GM18951 (cell line): ENCODE measurements at regions not wholly inside any gene's neighbourhood (a gene's known extent, or its start where the extent isn't known, plus 50 kb on each side); places are given as distances from the start of the nearest gene placed in this dataset.

Experiments
- POLR2A ChIP-seq: IDR thresholded peaks from 4 replicates; pipeline ENCODE4 v1.6.1; 2011; ENCODE audit warnings: mild to moderate bottlenecking; ENCODE audit not compliant: insufficient read length, insufficient read depth; ENCODE audit errors: extremely low read depth
- in situ Hi-C: fragments of 300-500 bp; cut with MboI; formaldehyde crosslinking; loops from one replicate; pipeline ENCODE4 v1.12.0; 2022; ENCODE audit warnings: low sequenced_read_pairs, mixed read lengths, inconsistent platforms; ENCODE audit not compliant: unreplicated experiment

DNA sequence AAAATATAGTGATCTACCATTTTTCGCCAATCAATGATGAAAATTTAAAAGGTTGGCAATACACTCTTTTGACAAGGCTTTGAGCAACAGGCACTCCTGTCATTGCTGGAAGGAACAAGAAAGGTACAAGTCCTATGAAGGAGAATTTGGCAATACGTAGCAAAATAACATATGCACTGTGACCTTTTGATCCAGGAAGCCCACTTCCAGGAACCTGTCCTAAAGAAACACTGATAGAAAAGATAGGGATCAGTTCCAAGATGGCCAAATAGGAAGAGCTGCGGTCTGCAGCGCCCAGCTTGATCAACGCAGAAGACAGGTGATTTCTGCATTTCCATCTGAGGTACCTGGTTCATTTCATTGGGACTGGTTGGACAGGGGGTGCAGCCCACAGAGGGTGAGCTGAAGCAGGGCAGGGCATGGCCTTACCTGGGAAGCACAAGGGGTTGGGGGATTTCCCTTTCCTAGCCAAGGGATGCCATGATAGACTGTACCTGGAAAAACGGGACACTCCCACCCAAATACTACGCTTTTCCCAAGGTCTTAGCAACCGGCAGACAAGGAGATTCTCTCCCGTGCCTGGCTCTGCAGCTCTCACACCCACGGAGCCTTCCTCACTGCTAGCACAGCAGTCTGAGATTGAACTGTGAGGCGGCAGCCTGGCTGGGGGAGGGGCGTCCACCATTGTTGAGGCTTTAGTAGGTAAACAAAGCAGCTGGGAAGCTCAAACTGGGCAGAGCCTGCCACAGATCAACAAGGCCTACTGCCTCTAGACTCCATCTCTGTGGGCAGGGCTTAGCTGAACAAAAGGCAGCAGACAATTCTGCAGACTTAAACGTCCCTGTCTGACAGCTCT, 69.7 kb upstream of the GALNT18 start:
- in situ Hi-C loops = no loop called here
- no peak for TF ChIP-seq POLR2A

- in situ Hi-C loops = no loop called here
- no peak for TF ChIP-seq POLR2A
Measured at GRCh38 chr11:11681536-11681935, 59.7 kb upstream of the GALNT18 start.

DNA sequence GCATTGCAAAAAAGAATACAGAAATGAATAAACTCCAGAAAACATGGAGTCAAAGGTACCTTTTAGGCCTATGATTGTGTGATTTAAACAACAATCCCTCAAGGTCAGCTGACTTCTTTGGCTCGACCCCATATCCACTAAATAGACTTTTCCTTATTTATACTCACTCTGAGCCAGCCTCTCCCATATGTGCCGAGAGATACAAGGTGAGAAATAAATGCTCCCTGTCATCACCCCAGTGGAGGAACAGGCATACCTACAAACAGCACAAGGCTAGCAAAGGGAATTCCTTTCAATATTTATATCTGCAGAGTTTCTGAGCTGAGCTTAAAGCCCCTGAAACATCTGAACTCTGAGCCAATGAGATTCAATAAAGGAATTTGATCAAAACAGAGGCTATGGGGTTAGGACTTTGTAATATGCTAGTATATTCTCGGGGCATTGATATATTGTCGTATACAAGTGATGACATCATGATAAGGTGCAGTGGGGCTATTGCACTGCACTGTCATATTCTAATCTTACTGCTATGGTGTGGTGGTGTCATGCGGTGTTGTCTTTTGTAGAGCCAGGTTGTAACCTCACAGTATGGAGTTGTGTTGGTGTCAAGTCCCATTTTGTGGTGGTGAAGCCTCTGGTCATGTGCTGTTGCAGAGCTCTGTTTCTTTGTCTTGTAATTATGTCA, 56.0 kb upstream of the GALNT18 start:
- in situ Hi-C loops = no loop called here
- TF ChIP-seq POLR2A = no peak

GRCh38 chr11:11675671-11676181, 53.9 kb upstream of the GALNT18 start:
- in situ Hi-C loops = no loop called here
- TF ChIP-seq POLR2A = no peak

DNA sequence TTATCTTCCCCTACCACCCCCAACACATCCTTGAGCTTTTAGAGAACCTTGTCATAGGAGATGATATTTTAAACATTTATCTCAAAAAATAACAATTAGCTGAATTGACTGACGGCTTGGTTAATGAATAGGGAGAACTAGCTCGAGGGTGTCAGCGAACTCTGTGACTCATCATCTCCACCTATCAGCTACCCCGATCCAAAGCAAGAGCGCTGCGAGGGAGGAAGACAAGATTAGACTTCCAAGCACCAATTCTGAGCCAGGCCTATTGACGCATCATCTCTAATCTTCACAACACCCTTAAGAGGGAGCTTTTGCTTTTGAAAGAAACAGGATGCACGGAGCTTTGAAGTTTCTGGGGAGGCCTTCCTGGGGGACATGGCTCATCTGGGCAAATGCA, 51.0 kb upstream of the GALNT18 start:
- in situ Hi-C loops = no loop called here
- TF ChIP-seq POLR2A = no peak

DNA sequence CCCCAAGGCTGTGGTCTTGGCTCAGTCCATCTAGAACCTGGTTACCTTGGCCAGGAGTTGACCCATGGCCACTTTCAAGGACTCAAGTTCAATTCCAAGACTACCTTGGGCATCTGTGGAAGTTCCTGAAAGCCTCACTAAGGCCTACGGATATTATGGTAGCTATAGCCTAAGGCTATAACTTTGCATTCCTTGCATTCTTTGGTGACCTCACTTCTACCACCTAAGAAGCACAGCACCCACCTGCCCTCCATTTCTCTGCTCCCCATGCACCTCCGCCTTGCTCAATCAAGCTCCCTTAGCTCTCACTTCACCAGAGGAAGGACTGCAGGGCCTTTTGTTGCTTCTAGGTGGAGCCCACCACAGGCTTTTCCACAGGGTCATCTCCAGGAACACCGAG, 50.3 kb upstream of the GALNT18 start:
- TF ChIP-seq POLR2A = no peak
- in situ Hi-C loops = no loop called here
